ENCODE measurements at regions not wholly inside any gene's neighbourhood (a gene's known extent, or its start where the extent isn't known, plus 50 kb on each side); places are given as distances from the start of the nearest gene placed in this dataset.

- no peak for DNase-seq
Observed at GRCh38 chr1:37085393-37085792, 51.1 kb upstream of the GRIK3 start.

- DNase-seq = no peak
Observed at GRCh38 chr1:37089750-37090149, 55.4 kb upstream of the GRIK3 start.

- DNase-seq = no peak
Observed at GRCh38 chr1:37090671-37091070, 56.4 kb upstream of the GRIK3 start.

GRCh38 chr1:37092937-37093336 is 58.6 kb upstream of the GRIK3 start:
- no peak for DNase-seq

GRCh38 chr1:37094302-37094701 is 60.0 kb upstream of the GRIK3 start:
- DNase-seq = no peak

GRCh38 chr1:37096523-37096922 is 62.2 kb upstream of the GRIK3 start:
- DNase-seq = no peak

- DNase-seq = no peak
Observed at GRCh38 chr1:37097731-37098130, 63.4 kb upstream of the GRIK3 start.

- no peak for DNase-seq
Observed at GRCh38 chr1:37098237-37098636, 63.9 kb upstream of the GRIK3 start.

- no peak for DNase-seq
Observed at GRCh38 chr1:37100310-37100709, 66.0 kb upstream of the GRIK3 start.

- no peak for DNase-seq
Observed at GRCh38 chr1:37102656-37103382, 68.5 kb upstream of the GRIK3 start.

- DNase-seq = no peak
Observed at GRCh38 chr1:37105911-37106310, 71.6 kb upstream of the GRIK3 start.

GRCh38 chr1:37107153-37107907 is 73.0 kb upstream of the GRIK3 start:
- no peak for DNase-seq

GRCh38 chr1:37108596-37109188 is 74.4 kb upstream of the GRIK3 start:
- no peak for DNase-seq

GRCh38 chr1:37112430-37112829 is 78.1 kb upstream of the GRIK3 start:
- DNase-seq = no peak

- DNase-seq = no peak
Observed at GRCh38 chr1:37113285-37113997, 79.1 kb upstream of the GRIK3 start.

- no peak for DNase-seq
Observed at GRCh38 chr1:37118790-37119189, 84.5 kb upstream of the GRIK3 start.

- DNase-seq = no peak
Observed at GRCh38 chr1:37120279-37120678, 86.0 kb upstream of the GRIK3 start.

- DNase-seq = no peak
Observed at GRCh38 chr1:37123276-37124115, 89.2 kb upstream of the GRIK3 start.

GRCh38 chr1:37124501-37124900 is 90.2 kb upstream of the GRIK3 start:
- DNase-seq = no peak

- no peak for DNase-seq
Observed at GRCh38 chr1:37125295-37125694, 91.0 kb upstream of the GRIK3 start.

- DNase-seq = no peak
Observed at GRCh38 chr1:37127254-37127748, 93.0 kb upstream of the GRIK3 start.

GRCh38 chr1:37128091-37128490 is 93.8 kb upstream of the GRIK3 start:
- no peak for DNase-seq
